Keratinocyte (primary cell): ENCODE measurements at regions not wholly inside any gene's neighbourhood (a gene's known extent, or its start where the extent isn't known, plus 50 kb on each side); places are given as distances from the start of the nearest gene placed in this dataset.

Experiments
- DNase-seq: peaks from one replicate; pipeline ENCODE4 v3.0.0-alpha.2; 2011; ENCODE audit warnings: low read depth, missing footprints, low spot score
- FAIRE-seq: peaks from 2 replicates; lab custom pipeline; 2011; peaks lifted over from hg19 to GRCh38; lab: Jason Lieb, UNC
- H2AFZ ChIP-seq: 2 replicates; pipeline ENCODE4 v1.6.0; 2012; ENCODE audit warnings: low read length, control low read depth, inconsistent platforms; ENCODE audit not compliant: control insufficient read depth
- H3K27ac ChIP-seq: 2 replicates; pipeline ENCODE4 v1.5.1; 2011; ENCODE audit warnings: low read length; ENCODE audit not compliant: control insufficient read depth, insufficient read depth
- H3K27me3 ChIP-seq: 3 replicates; pipeline ENCODE4 v1.6.0; 2011; ENCODE audit warnings: low read length; ENCODE audit not compliant: control insufficient read depth, insufficient read depth; ENCODE audit errors: extremely low read depth
- H3K36me3 ChIP-seq, 2 experiments: 2 replicates in 1 of 2; 3 replicates in 1 of 2; pipeline ENCODE4 v1.5.1; 2011; ENCODE audit warnings: low read length in 2 of 2, mild to moderate bottlenecking in 1 of 2; ENCODE audit not compliant: control insufficient read depth in 2 of 2, insufficient read depth in 2 of 2; ENCODE audit errors: extremely low read depth in 1 of 2
- H3K4me1 ChIP-seq: 3 replicates; pipeline ENCODE4 v1.5.1; 2011; ENCODE audit warnings: low read length; ENCODE audit not compliant: control insufficient read depth, insufficient read depth; ENCODE audit errors: extremely low read depth
- H3K4me2 ChIP-seq: 3 replicates; pipeline ENCODE4 v1.6.0; 2011; ENCODE audit warnings: low read depth, low read length; ENCODE audit not compliant: control insufficient read depth, insufficient read depth; ENCODE audit errors: extremely low read depth
- H3K4me3 ChIP-seq, 3 experiments: fragments of 200-600 bp in 1 of 3; sonication (generic) in 1 of 3; 2 replicates in 2 of 3; 3 replicates in 1 of 3; pipeline ENCODE4 v1.5.1; 2011 to 2016; ENCODE audit warnings: low read length in 3 of 3, mild to moderate bottlenecking in 3 of 3, control low read depth in 2 of 3, inconsistent platforms in 1 of 3, low read depth in 1 of 3, mixed read lengths in 1 of 3, mixed run types in 1 of 3, moderate library complexity in 1 of 3; ENCODE audit not compliant: control insufficient read depth in 2 of 3, insufficient read depth in 2 of 3; ENCODE audit errors: extremely low read depth in 1 of 3
- H3K79me2 ChIP-seq: 2 replicates; pipeline ENCODE4 v1.6.0; 2012; ENCODE audit warnings: low read length; ENCODE audit not compliant: control insufficient read depth, insufficient read depth
- H3K9ac ChIP-seq: 3 replicates; pipeline ENCODE4 v1.6.0; 2011; ENCODE audit warnings: low read length; ENCODE audit not compliant: control insufficient read depth, insufficient read depth; ENCODE audit errors: extremely low read depth
- H3K9me1 ChIP-seq: 3 replicates; pipeline ENCODE4 v1.6.0; 2011; ENCODE audit warnings: low read length; ENCODE audit not compliant: control insufficient read depth, insufficient read depth; ENCODE audit errors: extremely low read depth
- H3K9me3 ChIP-seq: 2 replicates; pipeline ENCODE4 v1.5.1; 2012; ENCODE audit warnings: low read depth, low read length; ENCODE audit not compliant: control insufficient read depth
- H4K20me1 ChIP-seq: 3 replicates; pipeline ENCODE4 v1.6.0; 2011; ENCODE audit warnings: low read length; ENCODE audit not compliant: control insufficient read depth, insufficient read depth; ENCODE audit errors: extremely low read depth
- CTCF ChIP-seq, 3 experiments: IDR thresholded peaks in 1 of 3; conservative IDR thresholded peaks in 1 of 3; optimal IDR thresholded peaks in 1 of 3; 2 replicates in 2 of 3; 3 replicates in 1 of 3; pipeline versions ENCODE3 to v1.5.1; 2011; ENCODE audit warnings: low read length in 3 of 3, mild to moderate bottlenecking in 3 of 3, moderate library complexity in 2 of 3, control low read depth in 1 of 3, inconsistent platforms in 1 of 3; ENCODE audit not compliant: insufficient read depth in 2 of 3; ENCODE audit errors: extremely low read depth in 1 of 3
- EZH2 ChIP-seq: IDR thresholded peaks from one replicate; pipeline ENCODE4 v1.6.1; 2012; ENCODE audit warnings: inconsistent platforms, mild to moderate bottlenecking, low read length, moderate library complexity
- dilution Hi-C: fragments of 300-500 bp; cut with MboI; formaldehyde crosslinking; loops from one replicate; pipeline ENCODE4 v1.7.0; 2020; ENCODE audit warnings: low sequenced_read_pairs; ENCODE audit not compliant: extremely low pct_ligation_motif_present

DNA sequence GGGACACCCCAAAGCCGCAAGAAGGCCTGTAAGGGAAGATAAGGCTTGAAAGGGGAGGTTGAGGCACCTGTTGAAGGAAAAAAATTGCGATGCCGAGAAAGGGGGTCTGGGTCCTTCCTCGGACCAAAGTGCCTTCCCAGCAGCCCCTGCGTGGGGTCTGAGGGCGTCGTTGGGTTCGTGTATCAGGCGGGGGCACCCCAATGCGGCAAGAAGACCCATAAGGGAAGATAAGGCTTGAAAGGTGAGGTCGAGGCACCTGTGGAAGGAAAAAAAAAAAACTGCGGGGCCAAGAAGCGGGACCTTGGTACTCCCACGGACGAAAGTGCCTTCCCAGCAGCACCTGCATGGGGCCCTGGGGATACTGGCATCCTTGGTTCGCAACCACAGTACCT, 277.5 kb downstream of the ALG10 start:
- no peak overlapping the region for H2AFZ ChIP-seq
- H4K20me1 ChIP-seq = no peaks in the 10 kb centered on the region
- H3K4me3 ChIP-seq = no peak overlapping the region
- no peaks in the 10 kb centered on the region for H3K36me3 ChIP-seq
- H3K9me3 ChIP-seq = peaks cover 18% of the 10 kb centered on the region
- FAIRE-seq (no peak), DNase-seq (no peak)
- H3K4me1 ChIP-seq = no peaks in the 10 kb centered on the region
- H3K9me1 ChIP-seq = no peaks in the 10 kb centered on the region
- dilution Hi-C loops = no loop called here
- H3K27me3 ChIP-seq = no peaks in the 10 kb centered on the region
- no peak overlapping the region for H3K9ac ChIP-seq
- no peaks in the 10 kb centered on the region for H3K79me2 ChIP-seq
- no peak for TF ChIP-seq EZH2
- TF ChIP-seq CTCF (optimal IDR thresholded peaks at IDR 0.05 in 1 of 3, IDR thresholded peaks at IDR 0.05 in 1 of 3, conservative IDR thresholded peaks at IDR 0.05 in 1 of 3; ENCODE audit: extremely low read depth in 1 of 3, insufficient read depth in 2 of 3, low read length in 3 of 3) = no peak
- H3K4me2 ChIP-seq = no peak overlapping the region
- H3K27ac ChIP-seq = no peak overlapping the region

GRCh38 chr12:34300376-34301250, 278.3 kb downstream of the ALG10 start:
- Histone ChIP-seq H3K27ac (no peak overlapping the region), H4K20me1 (no peaks in the 10 kb centered on the region), H3K4me3 (no peak overlapping the region), H3K9me1 (no peaks in the 10 kb centered on the region), H3K4me1 (no peaks in the 10 kb centered on the region), H2AFZ (no peak overlapping the region), H3K9me3 (peaks cover 20% of the 10 kb centered on the region), H3K4me2 (no peak overlapping the region), H3K79me2 (no peaks in the 10 kb centered on the region), H3K27me3 (no peaks in the 10 kb centered on the region), H3K9ac (no peak overlapping the region), H3K36me3 (no peaks in the 10 kb centered on the region)
- FAIRE-seq (no peak), DNase-seq (no peak)
- dilution Hi-C loops = no loop called here
- TF ChIP-seq EZH2 (no peak), CTCF (optimal IDR thresholded peaks at IDR 0.05 in 1 of 3, IDR thresholded peaks at IDR 0.05 in 1 of 3, conservative IDR thresholded peaks at IDR 0.05 in 1 of 3; ENCODE audit: extremely low read depth in 1 of 3, insufficient read depth in 2 of 3, low read length in 3 of 3) (no peak)
